ENCODE measurements at regions not wholly inside any gene's neighbourhood (a gene's known extent, or its start where the extent isn't known, plus 50 kb on each side); places are given as distances from the start of the nearest gene placed in this dataset.

GRCh38 chr2:145743011-145743410 is 1223.1 kb upstream of the ZEB2 start:
- TF ChIP-seq EZH2 (IDR thresholded peaks at IDR 0.05; ENCODE audit: borderline replicate concordance, low read depth, low read length, poor library complexity, severe bottlenecking) (no peak), CTCF (conservative IDR thresholded peaks at IDR 0.05; ENCODE audit: low read depth, low read length) (no peak)
- peak; percentile 55 for DNase-seq (ENCODE audit: low spot score)
- Histone ChIP-seq H3K27me3 (replicated peaks; ENCODE audit: insufficient read depth, low read depth, low read length, poor library complexity) (no peaks in the 10 kb centered on the region), H3K4me1 (ENCODE audit: insufficient read depth, low read length, poor library complexity, severe bottlenecking) (peaks cover 25% of the 10 kb centered on the region), H3K4me3 (ENCODE audit: low read depth, low read length, poor library complexity, severe bottlenecking) (no peak overlapping the region), H3K9me3 (ENCODE audit: low read depth, low read length, poor library complexity, severe bottlenecking) (no peaks in the 10 kb centered on the region), H3K36me3 (ENCODE audit: insufficient read depth, low read length, poor library complexity, severe bottlenecking) (no peaks in the 10 kb centered on the region), H3K27ac (ENCODE audit: low read depth, low read length, poor library complexity, severe bottlenecking) (no peak overlapping the region)
- CTCF ChIA-PET = no interaction called here
- intact Hi-C loops (cut with micrococcal nuclease; ENCODE audit: unreplicated experiment) = no loop called here
- POLR2A ChIA-PET (ENCODE audit: low non-redundant PET) = no interaction called here
- BruUV-seq (replicated peaks) = no TSS peak

GRCh38 chr2:145741636-145742035 is 1221.7 kb upstream of the ZEB2 start:
- CTCF ChIA-PET = no interaction called here

GRCh38 chr2:145741181-145741580 is 1221.3 kb upstream of the ZEB2 start:
- ChIA-PET POLR2A (ENCODE audit: low non-redundant PET) (no interaction called here), CTCF (no interaction called here)
- H3K27me3 ChIP-seq (replicated peaks; ENCODE audit: insufficient read depth, low read depth, low read length, poor library complexity) = no peaks in the 10 kb centered on the region
- DNase-seq (ENCODE audit: low spot score) = no peak
- H3K36me3 ChIP-seq (ENCODE audit: insufficient read depth, low read length, poor library complexity, severe bottlenecking) = no peaks in the 10 kb centered on the region
- H3K9me3 ChIP-seq (ENCODE audit: low read depth, low read length, poor library complexity, severe bottlenecking) = no peaks in the 10 kb centered on the region
- intact Hi-C loops (cut with micrococcal nuclease; ENCODE audit: unreplicated experiment) = no loop called here
- BruUV-seq (replicated peaks) = no TSS peak
- H3K4me3 ChIP-seq (ENCODE audit: low read depth, low read length, poor library complexity, severe bottlenecking) = no peak overlapping the region
- no peak overlapping the region for H3K27ac ChIP-seq (ENCODE audit: low read depth, low read length, poor library complexity, severe bottlenecking)
- TF ChIP-seq CTCF (conservative IDR thresholded peaks at IDR 0.05; ENCODE audit: low read depth, low read length) (no peak), EZH2 (IDR thresholded peaks at IDR 0.05; ENCODE audit: borderline replicate concordance, low read depth, low read length, poor library complexity, severe bottlenecking) (no peak)
- H3K4me1 ChIP-seq (ENCODE audit: insufficient read depth, low read length, poor library complexity, severe bottlenecking) = peaks cover 25% of the 10 kb centered on the region

More at GRCh38 chr2:145741636-145742035, 1221.7 kb upstream of the ZEB2 start:
- no peaks in the 10 kb centered on the region for H3K27me3 ChIP-seq (replicated peaks; ENCODE audit: insufficient read depth, low read depth, low read length, poor library complexity)
- no peak overlapping the region for H3K27ac ChIP-seq (ENCODE audit: low read depth, low read length, poor library complexity, severe bottlenecking)
- H3K4me1 ChIP-seq (ENCODE audit: insufficient read depth, low read length, poor library complexity, severe bottlenecking) = peaks cover 25% of the 10 kb centered on the region
- H3K9me3 ChIP-seq (ENCODE audit: low read depth, low read length, poor library complexity, severe bottlenecking) = no peaks in the 10 kb centered on the region
- TF ChIP-seq EZH2 (IDR thresholded peaks at IDR 0.05; ENCODE audit: borderline replicate concordance, low read depth, low read length, poor library complexity, severe bottlenecking) (no peak), CTCF (conservative IDR thresholded peaks at IDR 0.05; ENCODE audit: low read depth, low read length) (no peak)
- POLR2A ChIA-PET (ENCODE audit: low non-redundant PET) = no interaction called here
- intact Hi-C loops (cut with micrococcal nuclease; ENCODE audit: unreplicated experiment) = no loop called here
- no peaks in the 10 kb centered on the region for H3K36me3 ChIP-seq (ENCODE audit: insufficient read depth, low read length, poor library complexity, severe bottlenecking)
- no TSS peak for BruUV-seq (replicated peaks)
- no peak for DNase-seq (ENCODE audit: low spot score)
- H3K4me3 ChIP-seq (ENCODE audit: low read depth, low read length, poor library complexity, severe bottlenecking) = no peak overlapping the region
